HG03469 (cell line): ENCODE measurements at regions not wholly inside any gene's neighbourhood (a gene's known extent, or its start where the extent isn't known, plus 50 kb on each side); places are given as distances from the start of the nearest gene placed in this dataset.

ENCODE experiments used
- ATAC-seq: cut with Tn5 transposase; IDR thresholded peaks from one replicate; pipeline ENCODE4 v1.9.1; 2021; ENCODE audit warnings: mild to moderate bottlenecking, moderate library complexity, moderate number of reproducible peaks; ENCODE audit not compliant: unreplicated experiment

GRCh38 chr1:209341146-209341545 is 242.4 kb upstream of the CAMK1G start:
- ATAC-seq = no peak

- no peak for ATAC-seq
Measured at GRCh38 chr1:209341673-209342420, 241.7 kb upstream of the CAMK1G start.

GRCh38 chr1:209342441-209343175 is 240.9 kb upstream of the CAMK1G start:
- no peak for ATAC-seq

- no peak for ATAC-seq
Measured at GRCh38 chr1:209343511-209343910, 240.0 kb upstream of the CAMK1G start.

DNA sequence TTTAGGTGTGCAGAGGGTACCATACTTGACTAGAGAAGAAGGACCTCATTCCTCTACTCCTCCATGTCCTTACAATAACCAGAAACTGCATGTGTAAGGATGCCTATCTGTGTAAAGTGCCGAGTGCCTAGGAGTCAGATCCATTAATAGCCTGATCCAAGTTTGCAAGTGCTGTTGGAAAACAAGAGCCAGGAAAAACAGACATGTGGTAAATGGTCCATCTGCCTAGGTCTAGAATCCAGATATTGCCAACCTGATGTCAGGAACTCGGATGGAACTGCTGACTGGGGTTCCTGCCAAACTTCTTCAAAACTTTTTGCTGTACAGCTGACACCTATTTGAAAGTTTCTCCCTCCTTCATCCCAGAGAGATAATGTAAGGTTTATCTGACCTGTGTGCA is 239.4 kb upstream of the CAMK1G start:
- ATAC-seq = no peak

DNA sequence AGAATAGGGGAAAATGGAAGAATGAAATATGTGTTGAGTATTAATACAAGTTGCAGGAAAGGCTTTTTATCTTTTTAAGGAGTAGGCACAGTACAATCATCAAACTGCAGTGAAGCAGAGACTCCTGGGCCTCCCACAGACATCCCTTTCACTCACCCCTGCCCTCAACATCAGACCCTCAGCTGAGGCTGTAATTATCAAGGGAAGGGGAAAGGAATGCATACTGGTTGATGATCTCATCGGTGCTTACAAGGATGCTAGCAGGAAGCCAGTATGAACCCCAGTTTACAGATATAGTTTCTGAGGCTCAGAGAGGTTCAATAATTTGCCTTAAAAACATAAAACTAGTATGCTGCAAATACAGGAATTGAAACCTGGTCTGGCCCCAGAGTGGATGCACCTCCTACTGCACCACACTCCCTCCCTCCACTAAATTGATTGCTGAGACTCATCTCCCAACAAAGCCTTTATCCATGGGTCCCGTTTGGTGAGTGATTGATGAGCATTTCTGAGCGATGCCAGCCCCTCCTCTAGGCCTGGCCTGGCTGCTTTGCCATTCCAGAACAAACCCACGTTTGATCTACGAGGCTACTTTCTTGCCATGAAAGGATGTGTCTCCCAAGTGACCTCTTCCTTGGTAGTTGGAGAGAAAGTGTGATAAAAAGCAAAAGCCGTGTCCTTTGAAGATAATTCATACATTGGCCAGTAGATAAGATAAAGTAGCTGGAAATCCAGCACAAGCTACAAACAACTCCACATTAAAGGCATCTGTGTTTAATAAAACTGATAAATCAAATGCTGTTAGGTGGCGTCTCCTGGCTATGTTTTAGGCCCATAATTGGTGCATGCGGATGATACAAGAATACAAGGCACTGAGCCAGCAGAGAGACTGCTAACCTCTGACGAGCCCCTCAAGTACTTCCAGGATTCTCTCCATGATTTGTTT is 233.9 kb upstream of the CAMK1G start:
- ATAC-seq = no peak

GRCh38 chr1:209353053-209353452 is 230.5 kb upstream of the CAMK1G start:
- ATAC-seq = no peak

DNA sequence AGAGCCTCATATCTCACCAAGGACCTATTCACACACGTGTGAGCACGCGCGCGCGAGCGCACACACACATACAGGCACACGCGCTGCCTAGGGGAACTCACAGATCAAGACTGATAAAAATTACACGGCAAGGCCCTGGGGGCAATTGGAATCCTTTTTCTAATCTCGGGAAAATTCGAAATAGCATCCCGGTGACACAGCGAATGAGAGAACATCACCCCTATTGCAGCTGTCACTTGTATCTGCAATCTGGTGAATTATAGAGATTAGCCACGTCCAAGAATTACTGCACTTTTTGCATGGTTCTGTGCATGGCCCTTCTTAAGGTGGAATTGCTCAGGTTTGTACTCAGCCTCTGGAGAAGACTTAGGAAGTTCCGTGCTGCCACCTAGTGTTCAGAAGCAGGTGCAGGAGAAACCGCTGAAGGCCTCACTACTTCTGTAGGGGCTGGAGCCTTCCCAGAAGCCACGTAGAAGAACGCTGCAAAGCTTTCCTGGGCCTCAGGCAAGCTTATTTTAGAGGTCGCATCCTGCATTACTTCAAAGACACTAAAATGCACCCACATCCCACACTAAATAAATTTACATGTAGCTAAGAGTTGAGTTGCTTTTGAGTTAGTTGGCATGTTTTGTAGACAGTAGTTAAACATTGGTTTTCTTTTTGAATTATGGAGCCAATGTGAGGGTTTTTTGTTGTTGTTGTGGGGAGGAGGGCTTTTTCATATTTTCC is 229.2 kb upstream of the CAMK1G start:
- peak; percentile 76 for ATAC-seq

GRCh38 chr1:209354840-209355165 is 228.7 kb upstream of the CAMK1G start:
- ATAC-seq = no peak

- no peak for ATAC-seq
Measured at GRCh38 chr1:209355415-209355814, 228.1 kb upstream of the CAMK1G start.

DNA sequence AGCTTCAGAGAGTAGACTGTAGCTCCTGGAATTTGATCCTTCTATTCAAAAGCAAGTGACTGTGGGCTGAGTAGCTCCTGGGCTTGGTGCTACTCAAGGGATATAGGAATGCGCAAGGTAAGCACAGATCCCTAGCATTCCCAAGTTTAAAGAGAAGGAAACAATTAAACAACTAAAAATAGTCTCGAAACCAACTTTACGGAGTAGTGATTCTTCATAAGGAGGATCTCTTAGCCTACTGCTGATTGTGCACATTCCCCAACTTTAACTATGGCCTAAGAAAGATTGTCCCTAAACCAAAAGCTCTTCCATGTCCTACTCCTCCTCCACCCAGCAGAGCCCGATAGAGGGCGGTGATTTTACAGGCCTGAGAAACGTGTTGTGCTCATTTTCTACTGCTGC is 226.5 kb upstream of the CAMK1G start:
- no peak for ATAC-seq

- ATAC-seq = no peak
Measured at GRCh38 chr1:209363112-209363511, 220.4 kb upstream of the CAMK1G start.

DNA sequence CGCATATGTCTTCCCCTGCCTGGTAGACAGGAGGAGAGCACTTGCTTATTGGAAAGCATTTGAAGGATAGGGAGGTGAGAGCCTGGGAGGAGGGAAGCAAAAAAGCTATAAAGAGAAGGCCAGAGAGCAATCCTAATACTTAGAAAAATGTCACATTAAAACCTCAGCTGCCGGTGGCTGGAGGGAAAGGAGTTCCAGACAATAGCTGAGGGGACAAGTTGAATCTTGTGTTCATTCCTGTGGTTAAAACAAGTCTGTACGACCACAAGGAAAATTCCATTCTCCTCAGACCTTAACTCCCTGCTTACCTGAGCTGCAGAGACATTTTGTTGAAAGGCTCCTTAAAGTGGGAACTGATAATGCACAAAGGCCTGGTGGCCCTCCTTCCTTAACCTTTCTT is 218.8 kb upstream of the CAMK1G start:
- ATAC-seq = no peak

GRCh38 chr1:209367061-209367772 is 216.3 kb upstream of the CAMK1G start:
- ATAC-seq = no peak

DNA sequence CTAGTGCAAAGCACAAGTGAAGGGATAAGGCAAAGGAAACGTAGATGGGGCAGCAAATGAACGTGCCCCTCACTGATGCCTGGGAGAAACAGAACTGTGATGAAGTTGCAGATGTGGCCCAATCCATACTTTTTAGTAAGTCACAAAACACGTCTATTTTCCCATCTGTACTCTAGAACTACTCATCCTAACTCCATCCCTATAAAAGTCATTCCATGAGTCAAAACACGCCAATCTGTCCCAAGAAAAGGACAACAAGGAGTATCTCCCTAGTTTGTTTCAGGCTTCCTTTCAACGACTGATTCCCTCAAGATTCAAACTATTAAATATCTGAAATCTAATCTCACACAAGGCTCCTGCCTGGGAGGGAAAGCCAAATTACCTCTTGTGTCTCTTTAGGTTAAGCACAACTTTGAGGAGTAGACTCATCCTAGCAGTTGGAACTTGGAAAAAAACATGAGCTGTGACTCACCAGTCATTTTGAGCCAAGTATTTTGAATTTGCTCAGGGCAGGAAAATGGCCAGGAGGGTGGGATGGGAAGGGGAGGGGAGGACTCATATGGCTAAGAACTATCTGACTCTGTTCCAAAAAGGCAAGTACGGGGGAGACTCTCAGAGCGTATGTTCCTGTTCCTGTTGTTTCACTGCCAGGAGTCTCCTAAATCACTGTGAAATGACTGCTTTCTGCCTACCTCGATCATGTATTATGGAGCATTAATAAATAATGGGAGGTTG is 214.5 kb upstream of the CAMK1G start:
- ATAC-seq = no peak

GRCh38 chr1:209370241-209370995 is 213.1 kb upstream of the CAMK1G start:
- no peak for ATAC-seq

DNA sequence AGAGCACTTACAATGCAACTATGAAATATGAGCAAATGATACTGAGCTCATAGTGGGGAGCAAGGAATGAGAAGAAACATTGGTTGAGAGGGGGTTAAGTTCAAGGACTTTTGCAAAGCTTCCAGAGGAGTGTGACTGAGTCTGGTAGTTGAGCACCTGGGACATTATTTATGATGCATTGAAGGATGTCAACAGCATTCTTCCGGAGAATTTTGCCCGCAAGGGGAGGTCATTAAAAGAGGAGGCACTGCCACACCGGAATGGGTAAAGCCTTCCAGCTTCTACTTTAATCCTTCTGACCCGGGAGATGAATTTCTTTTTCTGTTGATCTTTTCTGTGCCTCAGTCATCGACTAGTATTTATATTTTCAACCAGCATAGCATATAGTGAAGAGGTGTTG is 208.4 kb upstream of the CAMK1G start:
- no peak for ATAC-seq

GRCh38 chr1:209375671-209376365 is 207.7 kb upstream of the CAMK1G start:
- no peak for ATAC-seq
